Suppressor macrophage treated with lipopolysaccharide for 1 hour (primary cell): ENCODE measurements at regions not wholly inside any gene's neighbourhood (a gene's known extent, or its start where the extent isn't known, plus 50 kb on each side); places are given as distances from the start of the nearest gene placed in this dataset.

Experiments
- DNase-seq, 3 donors: peaks; one replicate each; pipeline ENCODE4 v3.0.0-alpha.2; 2020 to 2022

DNA sequence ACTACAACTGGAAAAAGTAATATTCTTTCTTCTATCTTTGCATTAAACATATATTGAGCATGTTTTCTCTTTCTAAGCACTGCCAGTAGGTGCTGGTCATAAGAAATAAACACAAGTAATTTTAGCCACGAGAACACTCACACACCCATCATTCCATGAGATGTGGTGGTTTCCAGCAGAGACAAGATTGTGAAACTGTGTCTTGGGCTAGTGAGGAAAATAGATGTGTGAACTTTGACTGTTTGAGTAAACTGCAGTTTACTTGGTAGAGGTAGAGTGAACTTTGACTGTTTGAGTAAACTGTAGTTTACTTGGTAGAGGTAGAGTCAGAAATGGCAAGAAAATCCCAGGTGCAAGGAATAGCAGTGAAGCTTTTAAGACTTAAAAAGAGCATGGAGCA, 300.9 kb upstream of the HS3ST1 start:
- DNase-seq, result no peak

DNA sequence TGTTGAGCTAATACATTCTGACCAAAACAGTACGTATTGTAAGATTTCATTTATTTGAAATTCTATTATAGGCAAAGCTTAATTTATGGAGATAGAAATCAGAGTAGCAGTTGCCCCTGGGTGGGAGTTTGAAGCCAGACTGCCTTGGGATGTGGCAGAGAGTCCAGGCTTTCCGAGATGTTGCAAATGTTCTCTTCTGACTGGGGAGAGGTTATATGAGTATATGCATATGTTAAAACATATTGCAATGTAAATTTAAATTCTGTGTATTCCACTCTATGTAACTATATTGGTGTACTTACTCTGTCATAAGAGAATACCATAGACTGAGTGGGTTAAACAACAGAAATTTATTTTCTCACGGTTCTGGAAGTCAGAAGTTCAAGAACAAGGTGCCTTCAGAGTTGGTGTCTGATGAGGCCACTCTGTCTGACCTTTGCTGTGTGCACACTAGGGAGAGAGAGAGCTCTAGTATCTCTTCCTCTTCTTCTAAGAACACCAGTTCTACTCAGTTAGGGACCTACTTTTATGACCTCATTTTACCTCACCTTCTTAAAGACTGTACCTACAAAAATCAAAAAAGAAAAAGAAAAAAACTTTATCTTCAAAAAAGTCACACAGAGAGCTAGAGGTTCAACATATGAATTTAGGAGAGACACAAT, 299.3 kb upstream of the HS3ST1 start:
- no peak for DNase-seq

DNA sequence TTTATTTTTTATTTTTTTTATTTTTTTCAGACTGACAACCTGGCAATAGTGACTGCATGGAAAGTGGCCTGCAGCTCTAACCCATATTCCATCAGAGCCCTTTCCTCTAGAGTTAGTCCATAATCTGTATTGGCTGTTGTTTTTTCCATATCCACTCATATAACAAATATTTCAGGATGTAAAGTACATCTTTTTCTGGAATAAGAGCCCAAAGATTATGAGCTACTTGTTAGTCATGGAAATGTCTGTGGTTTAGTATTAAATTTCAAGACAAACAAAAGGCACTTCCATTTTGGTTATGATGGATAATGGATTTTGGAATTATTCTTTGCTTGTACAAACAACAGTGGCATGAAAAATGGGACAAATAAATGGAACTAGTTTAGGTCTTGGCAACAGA, 296.0 kb upstream of the HS3ST1 start:
- DNase-seq, result no peak

DNA sequence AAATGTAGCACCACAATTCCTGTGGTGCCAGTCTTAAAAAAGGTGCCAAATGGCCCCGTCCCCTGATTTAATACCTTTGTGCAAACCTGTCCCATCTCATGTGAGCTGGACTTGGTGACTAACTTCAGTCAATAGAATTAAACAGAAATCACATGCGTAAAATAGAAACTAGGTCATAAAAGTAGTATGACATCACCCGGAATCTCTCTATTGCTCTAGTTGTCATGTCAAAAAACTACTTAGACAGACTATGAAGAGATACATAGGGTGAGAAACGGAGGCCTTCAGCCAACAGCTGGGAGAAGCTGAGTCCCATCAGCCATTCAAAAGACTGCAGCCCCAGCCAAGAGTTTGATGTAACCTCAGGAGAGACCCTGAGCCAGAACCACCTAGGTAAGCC, 293.5 kb upstream of the HS3ST1 start:
- no peak for DNase-seq

DNA sequence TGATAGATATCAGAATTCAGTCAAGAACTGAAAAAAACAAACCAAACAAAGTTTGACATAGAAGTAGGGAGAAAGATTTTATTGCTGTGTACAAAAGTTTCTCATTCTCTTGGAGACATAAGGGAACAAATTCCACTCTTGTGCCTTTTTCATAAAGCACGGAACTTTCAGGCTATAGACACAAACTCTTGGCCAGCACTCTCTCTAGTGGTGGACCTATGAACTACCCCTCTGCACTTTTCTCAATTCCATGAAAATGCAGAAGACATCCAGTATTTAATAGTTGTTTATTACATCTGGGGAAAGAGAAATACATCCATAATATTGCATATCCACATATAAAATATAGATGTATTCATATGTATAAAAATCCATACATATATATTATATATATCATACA, 291.6 kb upstream of the HS3ST1 start:
- DNase-seq, result peak; percentile 58 to 67 (median 58)

DNA sequence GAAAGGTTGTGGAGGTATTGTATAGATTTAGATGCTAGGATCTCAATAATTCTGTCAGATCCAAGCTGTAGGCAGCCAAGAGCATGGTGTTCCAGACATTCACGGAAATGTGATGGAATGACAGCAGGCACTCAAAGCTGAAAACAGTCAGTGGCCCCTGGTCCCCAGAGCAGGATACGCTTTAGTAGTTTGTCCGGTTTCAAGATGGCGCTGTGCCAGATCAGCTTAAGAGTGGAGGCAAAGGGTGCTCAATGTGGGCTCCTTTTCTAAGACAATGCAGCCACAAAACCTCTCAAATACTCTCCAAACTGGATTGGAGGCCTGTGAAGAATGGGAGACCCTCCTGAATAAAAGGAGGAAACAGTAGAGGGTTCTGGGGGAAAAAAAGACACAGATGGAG, 291.2 kb upstream of the HS3ST1 start:
- DNase-seq, result no peak

DNA sequence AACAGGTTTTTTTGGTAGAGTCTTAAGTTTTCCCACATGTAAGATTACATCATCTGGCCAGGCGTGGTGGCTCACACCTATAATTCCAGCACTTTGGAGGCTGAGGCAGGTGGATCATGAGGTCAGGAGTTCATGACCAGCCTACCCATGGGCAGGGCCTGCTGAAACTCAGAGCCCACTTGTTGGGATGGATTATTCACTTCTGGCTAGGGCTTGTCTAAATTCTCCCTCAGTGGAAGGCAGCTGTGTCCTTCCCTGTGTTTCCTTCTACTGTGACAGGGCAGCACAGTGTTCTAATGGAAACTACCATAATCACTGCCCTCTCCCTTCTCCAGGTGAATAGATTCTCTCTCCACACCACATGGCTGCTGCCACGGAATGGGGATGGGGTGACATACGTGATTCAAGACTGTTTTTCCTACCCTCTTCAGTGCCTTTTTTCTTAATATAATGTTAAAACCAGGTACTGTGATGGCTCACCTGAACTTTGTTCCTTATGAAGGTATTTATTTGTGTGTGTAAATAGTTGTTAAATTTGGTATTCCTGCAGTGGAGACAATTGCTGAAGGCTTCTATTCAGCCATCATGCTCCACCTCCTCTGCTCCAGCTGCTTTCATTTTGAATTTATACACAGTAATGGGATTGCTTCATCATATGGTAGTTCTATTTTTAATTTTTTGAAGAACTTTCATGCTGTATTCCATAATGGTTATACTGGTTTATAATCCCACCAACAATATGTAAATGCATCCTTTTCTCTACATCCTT, 287.2 kb upstream of the HS3ST1 start:
- DNase-seq, result no peak

DNA sequence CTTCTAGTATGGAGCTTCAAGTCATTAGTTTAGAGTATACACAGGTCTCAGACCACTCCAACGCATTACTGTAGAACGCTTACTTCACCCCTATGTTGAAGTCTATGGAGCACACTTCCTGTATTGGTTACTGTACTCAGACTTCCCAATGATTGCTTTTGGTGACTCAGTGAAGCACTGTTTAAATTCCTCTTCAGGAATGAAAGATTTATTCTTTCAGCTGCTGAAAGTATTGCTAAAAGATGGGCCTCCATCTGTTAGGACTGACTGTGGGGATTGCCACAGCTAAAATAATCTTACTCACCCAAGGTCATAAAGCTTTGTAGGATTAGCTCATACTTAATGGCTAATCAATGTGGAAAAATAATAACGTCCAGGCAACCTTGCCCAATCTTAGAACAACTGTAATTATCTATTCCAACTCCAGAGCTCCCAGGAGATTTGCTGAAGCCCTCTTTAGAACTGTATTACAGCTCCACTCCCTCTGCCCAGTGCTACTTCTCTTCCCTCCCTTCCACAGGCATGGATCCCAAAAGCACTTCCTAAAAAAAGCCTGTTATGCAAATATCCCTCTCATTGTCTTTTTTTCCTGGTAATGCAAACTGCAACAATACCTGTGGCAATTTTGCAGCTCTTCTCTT, 281.9 kb upstream of the HS3ST1 start:
- no peak for DNase-seq

DNA sequence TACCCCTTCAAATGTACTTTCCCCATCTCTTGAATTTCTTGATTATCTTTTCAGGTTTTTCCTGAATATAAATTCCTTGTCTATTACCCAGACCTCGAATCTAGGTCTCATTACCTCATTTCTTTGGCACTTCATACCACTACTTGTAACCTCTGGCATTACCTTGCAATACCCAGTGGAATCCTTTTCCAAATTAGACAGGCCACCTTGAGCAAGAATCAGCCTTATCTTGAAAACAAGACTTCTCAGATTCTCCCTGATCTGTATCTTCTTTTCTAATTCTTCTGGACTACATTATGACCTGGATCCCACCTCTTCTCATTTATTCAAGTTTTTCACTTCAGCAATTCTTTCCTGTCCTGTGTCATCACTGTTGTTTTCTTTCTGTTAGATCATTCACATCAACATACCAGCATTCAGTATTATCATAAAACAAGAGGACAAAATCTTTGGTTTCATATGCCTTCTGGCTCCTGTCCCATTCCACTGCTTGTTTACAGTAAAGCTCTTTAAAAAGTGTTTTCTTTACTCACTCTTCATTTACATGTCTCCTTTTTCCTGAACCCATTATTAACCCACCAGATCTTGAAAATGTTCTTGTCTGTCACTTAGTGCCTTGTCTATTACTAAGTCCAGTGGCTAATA, 275.6 kb upstream of the HS3ST1 start:
- DNase-seq, result no peak

DNA sequence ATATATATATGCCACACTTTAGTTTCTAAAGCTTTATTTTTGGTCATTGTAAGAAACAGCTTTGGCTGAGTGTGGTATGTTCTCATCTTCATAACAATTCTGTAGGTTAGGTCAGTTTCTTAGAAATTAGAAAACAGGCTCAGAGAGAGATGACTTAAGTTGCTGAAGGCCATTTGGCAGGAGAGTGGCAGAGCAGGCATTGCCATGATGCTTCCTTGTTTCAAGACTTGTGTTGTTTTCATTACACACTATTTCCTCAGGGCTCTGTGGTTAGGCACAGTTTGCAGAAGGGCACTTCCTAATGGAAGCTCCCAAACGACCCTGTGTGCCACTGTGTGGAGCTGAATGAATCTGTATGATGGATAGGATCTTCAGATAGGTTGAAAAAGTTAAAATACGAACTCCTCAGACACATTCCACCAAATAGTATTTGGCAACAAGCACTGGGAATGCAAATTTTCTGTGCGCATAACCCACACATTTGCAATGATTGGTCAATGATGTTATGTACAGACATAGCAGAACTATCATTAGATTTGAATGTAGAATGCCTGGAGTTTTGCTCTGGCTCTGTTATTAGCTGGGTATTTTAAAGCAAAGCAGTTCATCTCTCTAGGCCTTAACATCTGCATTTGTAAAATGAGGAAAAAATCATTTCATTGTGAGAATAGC, 274.3 kb upstream of the HS3ST1 start:
- DNase-seq, result no peak

DNA sequence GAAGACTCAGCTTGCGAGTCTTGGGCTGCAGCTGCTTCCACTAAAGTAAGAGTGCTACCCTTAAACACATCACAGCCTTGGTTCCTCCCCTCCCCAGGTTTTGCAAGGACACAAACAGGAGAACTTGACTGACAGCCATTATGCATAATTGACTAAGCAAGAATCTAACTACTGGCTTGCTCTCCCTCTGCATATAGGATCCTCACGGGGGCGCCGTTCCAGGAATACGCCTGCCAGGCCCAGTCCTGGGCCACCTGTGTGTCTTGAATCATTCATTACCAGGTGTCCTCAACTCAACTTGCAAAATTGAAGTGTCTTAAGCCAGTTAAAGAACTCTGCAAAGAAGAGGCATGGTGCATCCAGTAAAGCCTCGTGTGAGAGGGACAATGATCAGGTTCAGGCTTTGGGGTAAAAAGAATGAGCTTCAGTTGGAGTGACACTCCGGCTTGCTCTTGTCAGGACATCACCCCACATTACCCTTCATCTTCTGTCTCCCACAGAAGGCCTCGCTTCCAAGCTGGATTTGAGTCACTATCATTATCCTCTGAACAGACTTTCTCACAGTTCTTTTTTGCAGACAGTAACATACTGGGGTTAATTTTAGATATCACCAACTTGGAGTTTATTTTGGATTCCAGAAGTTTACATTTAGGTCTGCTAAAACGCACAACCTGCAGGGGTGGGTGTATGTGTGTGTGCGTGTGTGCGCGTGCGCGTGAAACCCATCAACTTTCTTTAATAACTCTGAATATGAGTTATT, 273.5 kb upstream of the HS3ST1 start:
- DNase-seq, result no peak

DNA sequence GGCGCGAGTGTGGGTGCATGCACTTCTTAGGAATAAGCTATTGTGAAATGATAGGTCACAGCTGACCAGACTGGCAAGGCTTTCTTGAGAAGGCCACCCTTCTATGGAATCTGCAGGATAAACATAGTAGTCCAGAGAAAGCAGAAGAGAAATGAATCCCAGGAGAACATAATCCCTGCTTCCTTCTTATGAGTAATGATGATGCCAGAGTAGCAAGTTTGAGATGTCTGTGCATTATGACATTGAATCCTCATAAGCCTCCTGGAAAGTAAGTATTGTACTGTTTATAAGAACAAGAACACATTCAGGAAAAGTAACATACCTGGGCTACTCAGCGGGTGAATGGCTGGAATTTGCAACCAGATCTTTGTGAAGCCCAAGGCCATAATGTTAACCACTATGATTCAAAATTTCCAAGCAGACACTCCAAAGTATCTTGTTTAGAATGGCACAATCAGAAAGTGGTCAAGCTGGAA, 272.1 kb upstream of the HS3ST1 start:
- no peak for DNase-seq

DNA sequence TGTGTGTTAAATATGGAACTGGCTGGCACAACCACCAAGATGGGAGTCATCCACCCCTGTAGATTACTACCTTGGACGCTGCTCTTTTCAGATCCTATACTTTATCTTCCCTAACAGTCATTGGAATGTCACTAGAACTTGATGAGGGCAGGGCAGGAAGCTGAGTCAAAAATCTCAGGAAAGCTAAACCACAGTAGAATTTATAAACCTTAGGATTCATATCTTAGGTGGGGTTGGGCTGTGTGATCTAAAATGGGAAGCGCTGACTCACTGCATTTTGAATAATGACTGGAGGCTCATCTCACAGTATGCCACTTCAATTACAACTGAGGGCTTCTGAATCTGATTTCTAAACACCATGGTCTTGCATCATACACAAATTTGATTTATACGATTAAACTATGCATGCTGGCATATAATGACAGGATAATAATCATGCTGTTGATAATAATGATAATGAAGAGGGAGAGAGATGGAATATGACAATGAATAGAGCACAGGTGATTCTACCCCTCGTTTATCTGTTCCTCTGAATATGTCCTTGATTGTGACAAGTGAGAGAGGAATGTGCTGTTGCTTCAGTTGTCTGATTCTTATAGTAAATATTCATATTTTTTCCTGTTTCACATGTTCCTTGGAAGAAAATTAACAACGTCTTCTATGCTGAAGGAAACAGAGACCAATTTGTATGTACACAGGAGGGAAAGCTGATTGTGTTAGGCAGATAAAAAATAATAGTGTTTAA, 270.3 kb upstream of the HS3ST1 start:
- no peak for DNase-seq

DNA sequence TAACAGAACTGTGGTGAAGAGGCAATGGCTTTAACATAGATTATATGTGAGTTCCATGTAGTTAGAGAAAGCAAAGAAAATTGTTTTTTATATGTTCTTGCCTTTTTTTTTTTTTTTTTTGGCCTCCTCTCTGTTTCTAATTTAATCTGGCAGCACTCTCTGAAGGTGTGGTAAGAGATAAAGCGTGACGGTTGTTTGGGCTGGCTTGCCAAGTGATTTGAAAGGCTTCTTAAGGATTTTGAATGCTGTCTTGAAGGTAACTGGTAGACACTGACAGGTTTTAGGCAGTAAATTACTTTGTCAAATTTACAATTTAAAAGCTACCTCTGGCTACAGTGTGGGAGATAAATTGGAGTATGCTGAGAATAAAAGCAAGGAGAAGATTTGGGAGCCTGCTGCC, 269.3 kb upstream of the HS3ST1 start:
- DNase-seq, result no peak

DNA sequence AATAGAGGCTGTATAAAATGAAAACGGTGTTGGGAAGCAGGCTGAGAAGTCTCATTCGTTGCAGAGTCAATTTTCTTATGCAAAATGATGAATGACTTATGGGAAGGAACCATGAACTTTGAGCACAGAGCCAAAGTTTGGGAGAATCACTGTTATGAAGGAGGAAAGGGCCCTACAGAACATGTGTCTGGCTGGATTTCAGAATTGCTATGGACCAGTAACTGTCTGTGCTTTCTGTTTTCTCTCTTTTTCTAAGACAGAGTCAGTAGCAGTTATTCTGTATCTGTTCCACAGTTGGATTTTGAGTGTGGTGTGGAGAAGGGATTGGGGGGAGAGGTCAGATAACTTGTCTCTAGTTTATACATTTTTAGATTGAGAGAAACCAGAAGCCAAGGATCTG, 265.0 kb upstream of the HS3ST1 start:
- no peak for DNase-seq

DNA sequence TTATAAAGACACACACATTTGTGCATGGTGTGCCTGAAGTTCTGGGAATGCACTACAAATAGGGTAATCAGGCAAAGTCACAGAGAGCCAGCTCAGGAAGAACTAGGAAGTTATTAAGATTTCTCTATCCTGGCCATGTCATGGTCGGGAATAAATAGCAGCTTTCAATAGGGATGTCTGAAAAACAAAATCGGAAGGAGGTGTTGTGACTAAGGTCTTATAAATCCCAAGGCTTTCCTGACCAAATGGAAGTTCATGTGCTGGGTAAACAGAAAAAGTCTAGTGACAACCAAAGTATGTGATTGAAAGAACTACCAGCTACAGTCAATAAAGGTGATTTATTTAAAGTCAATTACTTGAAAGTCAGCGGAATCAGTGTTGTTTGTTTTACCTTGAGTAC, 262.5 kb upstream of the HS3ST1 start:
- no peak for DNase-seq

DNA sequence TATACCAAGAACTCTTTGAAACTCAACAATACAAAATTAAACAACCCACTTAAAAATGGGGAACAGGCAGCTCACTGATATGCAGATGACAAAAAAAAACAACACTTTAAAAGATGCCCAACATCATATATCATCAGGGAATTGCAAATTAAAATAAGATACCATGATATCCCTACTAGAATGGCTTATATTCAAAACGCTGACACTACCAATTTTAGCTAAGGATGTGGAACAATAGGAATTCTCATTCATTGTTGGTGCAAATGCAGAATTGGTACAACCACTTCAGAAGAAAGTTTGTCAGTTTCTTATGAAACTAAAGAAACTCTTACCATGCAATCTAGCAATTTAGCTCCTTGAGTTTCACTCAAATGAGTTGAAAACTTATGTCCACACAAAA, 259.0 kb upstream of the HS3ST1 start:
- DNase-seq, result no peak

DNA sequence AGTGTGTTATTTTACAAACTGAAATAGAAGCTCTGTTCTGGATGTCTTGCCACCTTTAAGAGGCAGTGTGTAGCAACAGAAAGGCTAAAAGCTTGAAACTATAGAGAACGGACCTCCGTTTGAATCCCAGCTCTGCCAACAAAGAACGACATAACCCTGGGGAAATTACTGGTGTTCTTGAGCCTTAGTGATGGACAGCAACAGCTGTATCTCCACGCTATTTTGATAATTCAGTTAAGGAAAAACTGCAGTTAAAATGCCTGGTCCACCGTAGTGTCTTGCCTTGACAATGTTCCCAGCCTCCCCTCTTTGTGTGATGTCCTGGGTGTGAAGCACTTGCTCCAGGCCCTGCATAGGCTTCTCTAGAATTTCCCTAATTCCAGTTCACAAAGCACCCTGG, 256.8 kb upstream of the HS3ST1 start:
- no peak for DNase-seq

DNA sequence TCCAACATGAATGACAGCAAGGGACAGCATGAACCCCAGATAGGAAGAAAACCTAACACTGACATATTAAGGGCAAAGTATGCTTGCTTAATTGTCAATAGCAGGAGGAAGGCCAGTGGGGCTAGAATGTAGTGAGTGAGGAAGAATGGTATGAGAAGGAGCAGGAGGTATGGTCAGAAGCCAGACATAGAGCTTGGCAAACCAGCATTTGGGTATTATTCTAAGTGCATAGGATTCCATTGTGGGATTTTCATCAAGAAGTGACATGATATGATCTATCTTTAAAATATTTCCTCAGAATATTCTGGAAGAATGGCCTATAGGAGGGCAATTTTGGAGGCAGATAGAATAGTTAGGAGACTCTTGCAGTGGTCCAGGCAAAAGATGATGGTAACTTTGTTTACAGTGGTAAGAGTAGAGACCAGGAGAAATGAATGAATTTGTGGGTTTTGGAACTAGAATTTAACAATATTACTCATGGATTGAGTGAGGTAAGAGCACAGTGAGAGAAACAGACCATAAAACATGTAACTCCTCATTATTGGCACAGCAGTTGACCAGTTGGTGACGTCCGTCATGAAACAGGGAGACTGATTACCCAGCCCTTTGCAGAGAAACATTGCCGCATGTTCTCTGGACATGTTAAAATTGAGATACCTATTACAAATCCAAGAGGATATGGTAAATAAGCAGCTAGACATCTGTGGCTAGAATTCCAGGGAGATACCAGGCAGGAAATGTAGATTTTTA, 246.5 kb upstream of the HS3ST1 start:
- no peak for DNase-seq

DNA sequence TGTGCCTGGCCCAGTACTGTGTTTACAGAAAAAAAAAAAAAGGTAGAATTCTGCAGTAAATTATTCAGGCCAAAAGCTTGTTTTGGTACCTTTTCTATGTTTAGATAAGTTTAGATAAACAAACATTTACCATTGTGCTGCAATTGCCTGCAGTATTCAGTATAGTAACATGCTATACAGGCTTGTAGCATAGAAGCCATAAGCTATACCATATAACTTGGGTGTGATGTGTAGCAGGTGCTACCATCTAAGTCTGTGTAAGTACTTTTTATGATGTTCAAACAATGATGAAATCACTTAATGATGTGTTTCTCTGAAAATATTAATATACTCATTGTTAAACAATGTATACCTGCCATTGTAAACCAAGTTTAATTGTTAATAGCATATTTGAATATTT, 241.6 kb upstream of the HS3ST1 start:
- DNase-seq, result no peak

DNA sequence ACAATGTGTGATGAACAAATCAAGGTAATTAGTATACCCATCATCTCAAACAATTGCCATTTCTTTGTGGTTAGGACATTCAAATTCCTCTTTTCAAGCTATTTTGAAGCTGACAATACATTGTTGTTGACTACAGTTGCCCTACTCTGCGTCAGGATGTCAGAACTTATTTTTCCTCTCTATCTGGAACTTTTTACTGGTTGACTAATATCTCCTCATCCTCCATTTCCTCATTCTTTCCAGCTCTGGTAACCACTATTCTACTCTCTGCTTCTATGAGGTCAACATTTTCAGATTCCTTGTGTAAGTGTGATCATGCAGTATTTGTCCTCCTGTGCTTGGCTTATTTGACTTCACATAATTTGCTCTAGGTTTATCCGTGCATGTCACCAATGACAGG, 240.5 kb upstream of the HS3ST1 start:
- no peak for DNase-seq
